NB4 (cell line): ENCODE measurements at regions not wholly inside any gene's neighbourhood (a gene's known extent, or its start where the extent isn't known, plus 50 kb on each side); places are given as distances from the start of the nearest gene placed in this dataset.

ENCODE experiments used
- CTCF ChIP-seq: IDR thresholded peaks from one replicate; pipeline ENCODE4 v1.5.1; 2012; ENCODE audit warnings: low read depth, low read length
- POLR2A ChIP-seq: IDR thresholded peaks from 2 replicates; pipeline ENCODE4 v1.6.1; 2011; ENCODE audit warnings: mild to moderate bottlenecking; ENCODE audit not compliant: insufficient read length; ENCODE audit errors: extremely low read depth

DNA sequence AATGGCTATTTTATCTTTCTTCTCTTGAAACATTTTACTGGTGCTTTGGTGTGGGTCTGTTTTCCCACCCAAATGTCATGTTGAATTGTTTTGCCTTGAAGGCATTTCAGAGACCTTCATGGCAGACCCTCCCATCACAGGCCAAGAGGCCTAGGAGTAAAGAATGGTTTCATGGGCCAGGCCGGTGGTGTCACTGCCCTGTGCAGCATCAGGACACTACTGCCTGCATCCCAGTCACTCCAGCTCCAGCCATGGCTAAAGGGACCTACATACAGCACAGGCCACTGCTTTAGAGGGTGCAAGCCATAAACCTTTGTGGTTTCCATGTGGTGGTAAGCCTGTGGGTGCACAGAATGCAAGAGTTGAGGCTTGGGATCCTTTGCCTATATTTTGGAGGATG is 326.9 kb downstream of the SLITRK5 start:
- no peak for TF ChIP-seq CTCF
- TF ChIP-seq POLR2A = no peak
